Common myeloid progenitor, CD34-positive (primary cell): ENCODE measurements at regions not wholly inside any gene's neighbourhood (a gene's known extent, or its start where the extent isn't known, plus 50 kb on each side); places are given as distances from the start of the nearest gene placed in this dataset.

ENCODE experiments used
- CTCF ChIA-PET: fragments of 350-600 bp; sonication (Branson Sonifier 250); formaldehyde crosslinking; loops from one replicate; lab custom pipeline; 2021; ENCODE audit warnings: antibody characterized with exemption; lab: Charles Lee
- POLR2A ChIA-PET: fragments of 350-600 bp; sonication (Branson Sonifier 250); formaldehyde crosslinking; loops from one replicate; lab custom pipeline; 2021; ENCODE audit warnings: antibody characterized with exemption; lab: Charles Lee
- DNase-seq, 3 donors: peaks; one replicate each; pipeline versions ENCODE4 v3.0.0 to v3.0.0-alpha.2; 2013
- H3K27ac ChIP-seq, 2 experiments: 1 replicate in 1 of 2; 2 replicates in 1 of 2; pipeline ENCODE4 v1.7.0; 2013; ENCODE audit warnings: inconsistent platforms in 2 of 2, low read length in 2 of 2, mild to moderate bottlenecking in 2 of 2, low read depth in 1 of 2, moderate library complexity in 1 of 2; ENCODE audit not compliant: severe bottlenecking in 2 of 2, insufficient read depth in 1 of 2, poor library complexity in 1 of 2
- H3K27me3 ChIP-seq, 5 experiments: replicated peaks in 2 of 5; 1 replicate in 3 of 5; 2 replicates in 2 of 5; pipeline versions ENCODE4 v1.6.1 to v1.7.0; 2013; ENCODE audit warnings: low read length in 4 of 5, mild to moderate bottlenecking in 2 of 5, moderate library complexity in 2 of 5, inconsistent platforms in 1 of 5; ENCODE audit not compliant: insufficient read depth in 5 of 5, control insufficient read depth in 4 of 5
- H3K36me3 ChIP-seq, 4 experiments: 1 replicate in 2 of 4; 2 replicates in 2 of 4; pipeline versions ENCODE4 v1.6.1 to v1.7.0; 2013; ENCODE audit warnings: low read length in 3 of 4, control low read depth in 1 of 4, mild to moderate bottlenecking in 1 of 4; ENCODE audit not compliant: control insufficient read depth in 4 of 4, insufficient read depth in 4 of 4
- H3K4me1 ChIP-seq, 4 experiments: 1 replicate in 3 of 4; 2 replicates in 1 of 4; pipeline versions ENCODE4 v1.6.1 to v1.7.1; 2013; ENCODE audit warnings: low read length in 3 of 4, mild to moderate bottlenecking in 3 of 4, control low read depth in 1 of 4, inconsistent platforms in 1 of 4, moderate library complexity in 1 of 4; ENCODE audit not compliant: control insufficient read depth in 4 of 4, insufficient read depth in 4 of 4; ENCODE audit errors: control extremely low read depth in 1 of 4
- H3K4me3 ChIP-seq, 7 experiments: 1 replicate in 4 of 7; 2 replicates in 3 of 7; pipeline versions ENCODE4 v1.5.1 to v1.7.0; 2013; ENCODE audit warnings: mild to moderate bottlenecking in 7 of 7, low read length in 6 of 7, moderate library complexity in 6 of 7, inconsistent platforms in 2 of 7, low read depth in 2 of 7, control low read depth in 1 of 7; ENCODE audit not compliant: insufficient read depth in 4 of 7, control insufficient read depth in 1 of 7; ENCODE audit errors: extremely low read depth in 1 of 7
- H3K9me3 ChIP-seq, 5 experiments: 1 replicate in 4 of 5; 2 replicates in 1 of 5; pipeline versions ENCODE4 v1.6.1 to v1.7.1; 2013; ENCODE audit warnings: low read length in 4 of 5, mild to moderate bottlenecking in 2 of 5, inconsistent platforms in 1 of 5, low read depth in 1 of 5, moderate library complexity in 1 of 5; ENCODE audit not compliant: control insufficient read depth in 4 of 5, insufficient read depth in 2 of 5; ENCODE audit errors: control extremely low read depth in 1 of 5
- WGBS: methylation state at CpG from one replicate; pipeline ENCODE4 v1.1.5; 2013; ENCODE audit not compliant: insufficient coverage; 5-methylcytosine and 5-hydroxymethylcytosine counted together

- Histone ChIP-seq H3K4me3 (no peak overlapping the region), H3K4me1 (no peaks in the 10 kb centered on the region), H3K27me3 (no peaks in the 10 kb centered on the region), H3K36me3 (no peaks in the 10 kb centered on the region), H3K9me3 (peaks cover 0 to 6% (median 0%) of the 10 kb centered on the region in 5 experiments), H3K27ac (no peak overlapping the region)
- DNase-seq = no peak
- ChIA-PET CTCF (no interaction called here), POLR2A (no interaction called here)
- WGBS = 82% methylated on average over 2 of the region's 5 CpGs
Observed at GRCh38 chr1:187626056-187626455, 797.3 kb downstream of the PLA2G4A start.

DNA sequence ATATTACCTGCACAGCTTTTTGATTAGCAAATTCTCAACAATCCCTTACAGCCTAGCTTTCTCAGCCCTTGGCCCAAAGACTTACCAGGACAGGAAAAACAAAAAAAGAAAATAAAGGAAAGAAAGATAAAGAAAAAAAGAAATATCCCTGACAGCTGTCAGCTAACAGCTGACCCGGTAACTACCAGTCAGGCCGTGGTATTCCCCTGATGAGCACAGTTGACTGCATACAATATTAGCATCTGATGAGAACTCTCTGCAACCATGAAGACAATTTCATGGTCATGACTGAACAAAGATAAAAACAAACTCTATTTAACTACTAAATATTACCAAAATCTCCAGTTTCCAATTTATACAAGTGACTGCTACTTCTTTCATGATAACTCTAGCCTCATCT is 798.8 kb downstream of the PLA2G4A start:
- Histone ChIP-seq H3K4me1 (no peaks in the 10 kb centered on the region), H3K27me3 (no peaks in the 10 kb centered on the region), H3K27ac (no peak overlapping the region), H3K4me3 (no peak overlapping the region), H3K36me3 (no peaks in the 10 kb centered on the region), H3K9me3 (peaks cover 0 to 17% (median 5%) of the 10 kb centered on the region in 5 experiments)
- ChIA-PET CTCF (no interaction called here), POLR2A (no interaction called here)
- no peak for DNase-seq
- no CpG with 5 or more reads among the region's 2 CpGs for WGBS

DNA sequence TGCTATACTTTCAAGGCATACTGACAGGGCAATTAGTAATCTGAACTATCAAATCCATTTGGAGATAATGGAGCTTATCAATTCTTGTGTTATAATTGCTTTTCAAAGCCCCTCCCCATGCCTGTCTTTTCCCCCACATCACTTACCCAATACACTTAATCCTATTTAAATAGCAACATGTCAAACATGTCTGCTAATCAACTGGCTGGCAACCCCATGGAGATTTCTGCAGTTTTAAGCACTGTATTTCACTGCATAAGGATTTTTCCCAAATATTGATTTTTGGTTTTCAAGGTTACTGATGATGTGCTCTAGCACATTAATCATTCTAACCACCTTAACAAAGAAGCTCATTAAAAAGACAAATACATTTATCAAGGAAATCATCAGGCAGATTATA is 800.3 kb downstream of the PLA2G4A start:
- CTCF ChIA-PET = no interaction called here

DNA sequence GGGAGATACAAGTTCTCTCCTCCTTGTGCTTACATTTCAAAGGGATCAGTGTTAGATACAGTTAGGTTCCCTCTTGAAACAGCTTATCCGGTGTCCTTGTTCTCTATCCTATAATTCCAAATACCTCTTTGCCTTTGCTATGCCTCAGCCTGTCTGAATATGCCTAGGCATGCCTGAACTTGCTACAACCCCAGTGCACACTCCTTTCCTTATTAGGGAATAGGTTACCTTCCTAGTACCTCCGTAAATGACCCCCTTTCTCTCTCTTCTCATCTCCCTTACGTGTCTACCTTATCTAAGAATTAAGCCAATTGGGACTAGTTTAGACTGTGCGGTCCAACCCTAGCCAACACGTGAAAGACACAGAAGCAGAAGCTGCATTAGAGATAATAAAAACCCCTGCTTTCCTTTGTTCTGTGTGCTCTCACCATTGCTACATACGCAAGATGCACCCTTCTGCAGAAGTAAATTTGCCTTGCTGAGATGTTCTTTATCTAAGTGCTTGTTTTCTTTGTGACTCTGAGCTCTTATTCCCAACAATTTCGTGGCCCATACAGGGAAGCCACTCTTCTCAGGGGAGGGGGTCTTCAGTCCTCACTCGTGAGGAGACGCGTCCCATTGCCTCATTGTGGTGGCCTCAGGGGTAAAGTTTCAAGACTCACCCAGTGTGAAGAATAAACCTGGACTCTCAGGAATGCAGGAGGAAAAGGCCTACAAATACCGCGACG is 802.1 kb downstream of the PLA2G4A start:
- 97% methylated on average over 13 of the region's 13 CpGs for WGBS
- POLR2A ChIA-PET = no interaction called here
- Histone ChIP-seq H3K27ac (no peak overlapping the region), H3K4me3 (no peak overlapping the region), H3K4me1 (no peaks in the 10 kb centered on the region), H3K9me3 (peaks cover 0 to 17% (median 5%) of the 10 kb centered on the region in 5 experiments), H3K36me3 (no peaks in the 10 kb centered on the region), H3K27me3 (no peaks in the 10 kb centered on the region)
- no peak for DNase-seq
- CTCF ChIA-PET = no interaction called here

More for the DNA sequence above, 800.3 kb downstream of the PLA2G4A start:
- H3K9me3 ChIP-seq = peaks cover 0 to 17% (median 5%) of the 10 kb centered on the region in 5 experiments
- no peak overlapping the region for H3K27ac ChIP-seq
- H3K36me3 ChIP-seq = no peaks in the 10 kb centered on the region
- no peaks in the 10 kb centered on the region for H3K27me3 ChIP-seq
- H3K4me1 ChIP-seq = no peaks in the 10 kb centered on the region
- no peak overlapping the region for H3K4me3 ChIP-seq
- no peak for DNase-seq
- POLR2A ChIA-PET = no interaction called here

- POLR2A ChIA-PET = no interaction called here
Observed at GRCh38 chr1:187631381-187631675, 802.6 kb downstream of the PLA2G4A start.

DNA sequence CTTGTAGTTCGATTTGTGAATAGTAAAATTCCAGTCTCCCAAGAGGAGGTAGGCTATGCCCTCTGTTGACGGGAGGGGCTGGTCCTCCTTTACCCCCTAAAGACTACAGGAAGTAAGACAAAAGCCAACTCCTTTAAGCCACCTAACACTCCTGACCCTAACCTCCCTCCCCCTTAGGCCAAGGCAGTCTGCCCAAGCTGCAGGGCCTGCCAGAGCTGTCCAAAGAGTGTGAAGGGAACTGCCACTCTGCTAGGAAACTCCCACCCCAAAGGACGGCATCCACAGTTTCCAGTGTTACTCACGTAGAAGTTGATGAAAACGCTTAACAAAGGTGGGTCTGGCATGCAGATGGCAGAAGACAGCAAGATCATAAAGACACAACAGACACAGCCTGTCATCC is 803.2 kb downstream of the PLA2G4A start:
- ChIA-PET CTCF (no interaction called here), POLR2A (no interaction called here)
- no peaks in the 10 kb centered on the region for H3K27me3 ChIP-seq
- H3K27ac ChIP-seq = no peak overlapping the region
- H3K9me3 ChIP-seq = peaks cover 0 to 17% (median 5%) of the 10 kb centered on the region in 5 experiments
- no peak for DNase-seq
- H3K4me1 ChIP-seq = no peaks in the 10 kb centered on the region
- H3K36me3 ChIP-seq = no peaks in the 10 kb centered on the region
- 100% methylated on average over 1 of the region's 5 CpGs for WGBS
- no peak overlapping the region for H3K4me3 ChIP-seq

More at GRCh38 chr1:187631381-187631675, 802.6 kb downstream of the PLA2G4A start:
- CTCF ChIA-PET = no interaction called here
- Histone ChIP-seq H3K4me1 (no peaks in the 10 kb centered on the region), H3K4me3 (no peak overlapping the region), H3K27me3 (no peaks in the 10 kb centered on the region), H3K36me3 (no peaks in the 10 kb centered on the region), H3K9me3 (peaks cover 0 to 17% (median 5%) of the 10 kb centered on the region in 5 experiments), H3K27ac (no peak overlapping the region)
- no peak for DNase-seq
- 84% methylated on average over 2 of the region's 5 CpGs for WGBS

DNA sequence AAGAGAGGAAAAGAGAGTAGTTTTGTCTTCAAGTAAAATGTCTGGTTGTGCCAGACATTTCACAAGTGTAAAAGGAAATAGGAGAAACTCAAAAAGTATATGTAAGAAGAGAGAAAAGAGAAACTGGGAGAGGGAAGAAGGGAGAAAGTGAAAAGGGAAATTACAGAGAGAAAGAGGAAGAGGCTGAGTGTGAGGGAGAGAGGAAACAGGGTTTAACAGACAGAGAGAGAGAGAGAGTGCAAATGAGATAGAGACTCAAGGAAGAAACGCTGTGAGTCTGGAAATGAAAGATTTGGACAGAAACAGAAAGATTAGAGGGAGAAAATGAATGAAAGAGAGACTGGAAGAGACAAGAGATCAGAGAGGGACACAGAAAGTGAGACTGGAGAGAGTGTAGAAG is 806.2 kb downstream of the PLA2G4A start:
- CTCF ChIA-PET = no interaction called here
- H3K36me3 ChIP-seq = no peaks in the 10 kb centered on the region

More for the DNA sequence above, 806.2 kb downstream of the PLA2G4A start:
- POLR2A ChIA-PET = no interaction called here
- 26% methylated on average over 1 of the region's 1 CpG for WGBS
- H3K4me1 ChIP-seq = no peaks in the 10 kb centered on the region
- no peak overlapping the region for H3K27ac ChIP-seq
- H3K9me3 ChIP-seq = peaks cover 0 to 19% (median 5%) of the 10 kb centered on the region in 5 experiments
- no peak overlapping the region for H3K4me3 ChIP-seq
- H3K27me3 ChIP-seq = no peaks in the 10 kb centered on the region
- no peak for DNase-seq
